ENCODE measurements at regions not wholly inside any gene's neighbourhood (a gene's known extent, or its start where the extent isn't known, plus 50 kb on each side); places are given as distances from the start of the nearest gene placed in this dataset.

DNA sequence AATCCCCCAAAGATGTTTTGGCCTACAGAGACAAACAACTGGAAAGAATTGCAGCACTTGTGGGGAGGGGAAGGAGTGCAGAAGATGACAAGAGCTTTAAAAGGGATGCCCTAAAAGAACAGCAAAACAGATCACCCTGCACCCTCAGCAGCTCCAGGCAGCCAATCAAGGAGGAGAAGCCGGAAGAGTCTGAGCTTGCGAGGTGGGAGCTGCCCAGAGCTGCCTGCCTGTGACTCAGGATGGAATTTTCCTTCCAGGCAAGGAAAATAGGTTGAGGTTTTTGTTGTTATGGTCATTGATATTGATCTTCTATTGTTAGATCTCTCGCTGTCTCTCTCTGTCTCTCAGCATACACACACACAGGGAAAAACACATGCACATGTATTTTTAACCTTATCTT is 70.3 kb upstream of the MAP1B start:
- FAIRE-seq (no peak), DNase-seq (ENCODE audit: insufficient read length) (no peak)
- TF ChIP-seq POLR2A (IDR thresholded peaks at IDR 0.05; ENCODE audit: low read depth, low read length) (no peak), POLR2AphosphoS5 (IDR thresholded peaks at IDR 0.05; ENCODE audit: low read depth, low read length) (no peak), TAF1 (IDR thresholded peaks at IDR 0.05; ENCODE audit: borderline replicate concordance, low read depth, low read length) (no peak)

DNA sequence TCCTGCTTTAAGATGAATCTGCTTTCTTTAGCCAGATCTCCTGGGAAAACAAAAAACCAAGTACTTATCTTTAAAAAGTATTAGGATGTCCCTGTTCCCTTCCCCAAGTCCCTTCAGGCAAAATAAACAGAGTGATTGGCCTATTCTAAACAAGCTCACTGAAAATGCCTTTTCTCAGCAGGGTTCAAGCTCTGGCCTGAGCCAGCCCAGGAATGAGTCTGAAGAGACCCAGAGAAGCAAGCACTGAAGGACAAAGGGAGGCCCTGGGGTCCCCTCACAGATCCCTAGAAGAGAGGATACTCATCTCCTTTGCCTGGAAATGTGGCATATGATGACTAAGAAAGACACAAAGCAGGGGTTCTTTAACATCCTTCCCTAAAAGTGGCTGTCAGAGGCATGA is 66.8 kb upstream of the MAP1B start:
- DNase-seq (ENCODE audit: insufficient read length) (no peak), FAIRE-seq (no peak)
- TF ChIP-seq POLR2A (IDR thresholded peaks at IDR 0.05; ENCODE audit: low read depth, low read length) (no peak), TAF1 (IDR thresholded peaks at IDR 0.05; ENCODE audit: borderline replicate concordance, low read depth, low read length) (no peak)

GRCh38 chr5:72041654-72042053 is 65.6 kb upstream of the MAP1B start:
- DNase-seq (ENCODE audit: insufficient read length) (no peak), FAIRE-seq (no peak)
- TF ChIP-seq POLR2AphosphoS5 (IDR thresholded peaks at IDR 0.05; ENCODE audit: low read depth, low read length): no peak
- no peak for TF ChIP-seq POLR2A (IDR thresholded peaks at IDR 0.05; ENCODE audit: low read depth, low read length)
- TF ChIP-seq TAF1 (IDR thresholded peaks at IDR 0.05; ENCODE audit: borderline replicate concordance, low read depth, low read length): no peak

DNA sequence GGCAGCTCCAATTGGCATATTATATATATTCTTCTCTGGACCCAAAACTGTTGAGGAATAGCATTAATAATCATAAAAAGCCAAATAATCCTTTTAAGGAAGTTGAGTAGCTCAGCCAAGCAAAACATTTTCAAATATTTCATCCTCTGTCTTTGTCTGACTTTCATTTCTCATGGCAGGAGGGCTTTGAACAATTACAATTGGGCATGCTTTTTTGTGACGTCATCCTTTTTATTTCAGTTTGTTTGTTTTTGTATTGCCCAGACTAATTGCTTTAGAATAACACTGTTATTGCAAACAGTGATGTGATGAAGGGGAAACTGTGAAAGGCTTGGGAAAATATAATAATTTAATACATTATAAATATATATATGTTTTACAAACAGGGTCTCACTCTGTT is 65.2 kb upstream of the MAP1B start:
- FAIRE-seq (no peak), DNase-seq (ENCODE audit: insufficient read length) (no peak)
- TF ChIP-seq POLR2A (IDR thresholded peaks at IDR 0.05; ENCODE audit: low read depth, low read length) (no peak), POLR2AphosphoS5 (IDR thresholded peaks at IDR 0.05; ENCODE audit: low read depth, low read length) (no peak), TAF1 (IDR thresholded peaks at IDR 0.05; ENCODE audit: borderline replicate concordance, low read depth, low read length) (no peak)

GRCh38 chr5:72045692-72046091 is 61.6 kb upstream of the MAP1B start:
- no peak for TF ChIP-seq POLR2A (IDR thresholded peaks at IDR 0.05; ENCODE audit: low read depth, low read length)
- TF ChIP-seq POLR2AphosphoS5 (IDR thresholded peaks at IDR 0.05; ENCODE audit: low read depth, low read length): no peak
- no peak for TF ChIP-seq TAF1 (IDR thresholded peaks at IDR 0.05; ENCODE audit: borderline replicate concordance, low read depth, low read length)
- FAIRE-seq (no peak), DNase-seq (ENCODE audit: insufficient read length) (no peak)

DNA sequence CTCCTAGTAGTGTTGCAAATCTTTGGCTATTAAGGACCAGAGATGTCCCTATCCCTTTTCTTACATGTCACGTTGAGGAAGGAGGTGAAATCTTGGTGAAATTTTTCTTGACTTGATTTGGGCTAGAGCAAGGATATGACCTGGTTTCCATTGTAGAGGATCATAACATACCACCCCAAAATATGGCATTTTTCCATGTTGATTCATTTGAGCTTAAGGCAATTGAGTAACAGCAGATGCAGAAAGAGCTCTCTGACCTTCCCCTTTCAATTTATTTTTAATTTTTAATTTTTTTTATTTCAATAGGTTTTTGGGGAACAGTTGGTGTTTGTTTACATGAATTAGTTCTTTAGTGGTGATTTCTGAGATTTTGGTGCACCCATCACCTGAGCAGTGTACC is 61.2 kb upstream of the MAP1B start:
- TF ChIP-seq POLR2A (IDR thresholded peaks at IDR 0.05; ENCODE audit: low read depth, low read length): no peak
- no peak for TF ChIP-seq TAF1 (IDR thresholded peaks at IDR 0.05; ENCODE audit: borderline replicate concordance, low read depth, low read length)
- TF ChIP-seq POLR2AphosphoS5 (IDR thresholded peaks at IDR 0.05; ENCODE audit: low read depth, low read length): no peak
- no peak for FAIRE-seq
- no peak for DNase-seq (ENCODE audit: insufficient read length)

GRCh38 chr5:72055636-72056035 is 51.6 kb upstream of the MAP1B start:
- TF ChIP-seq POLR2AphosphoS5 (IDR thresholded peaks at IDR 0.05; ENCODE audit: low read depth, low read length) (no peak), POLR2A (IDR thresholded peaks at IDR 0.05; ENCODE audit: low read depth, low read length) (no peak), TAF1 (IDR thresholded peaks at IDR 0.05; ENCODE audit: borderline replicate concordance, low read depth, low read length) (no peak)
- no peak for FAIRE-seq
- DNase-seq (ENCODE audit: insufficient read length): no peak
